Stimulated activated naive CD4-positive, alpha-beta T cell treated with Interleukin-2 at 50 U/mL for 16 hours (primary cell): ENCODE measurements at regions not wholly inside any gene's neighbourhood (a gene's known extent, or its start where the extent isn't known, plus 50 kb on each side); places are given as distances from the start of the nearest gene placed in this dataset.
"Not testable (repeated sequence)": the region's sequence is repeated elsewhere in the genome, so short reads cannot be mapped to it uniquely, and the experiment has no call there.

Source experiments
- DNase-seq: peaks from one replicate; lab custom pipeline; 2025; lab: John Stamatoyannopoulos, UW

DNA sequence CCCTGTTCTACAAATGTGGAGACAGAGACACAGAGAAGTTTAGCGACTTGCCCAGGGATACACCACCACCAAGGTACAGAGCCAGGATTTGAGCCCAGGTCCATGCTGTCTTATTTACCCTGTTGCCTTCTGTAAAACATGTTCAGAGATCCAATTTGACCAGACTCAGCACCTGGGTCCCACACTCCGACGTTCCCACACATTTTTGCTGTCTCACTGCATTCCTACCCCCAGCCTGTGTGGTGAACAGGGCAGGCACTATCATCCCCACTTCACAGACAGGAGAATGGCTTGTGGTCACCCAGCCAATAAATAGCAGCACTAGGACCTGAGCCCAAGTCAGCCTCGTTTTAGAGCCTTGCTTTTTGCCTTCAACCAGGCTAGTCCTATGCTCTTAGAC is 102.8 kb downstream of the PJA1 start:
- DNase-seq, result no peak

DNA sequence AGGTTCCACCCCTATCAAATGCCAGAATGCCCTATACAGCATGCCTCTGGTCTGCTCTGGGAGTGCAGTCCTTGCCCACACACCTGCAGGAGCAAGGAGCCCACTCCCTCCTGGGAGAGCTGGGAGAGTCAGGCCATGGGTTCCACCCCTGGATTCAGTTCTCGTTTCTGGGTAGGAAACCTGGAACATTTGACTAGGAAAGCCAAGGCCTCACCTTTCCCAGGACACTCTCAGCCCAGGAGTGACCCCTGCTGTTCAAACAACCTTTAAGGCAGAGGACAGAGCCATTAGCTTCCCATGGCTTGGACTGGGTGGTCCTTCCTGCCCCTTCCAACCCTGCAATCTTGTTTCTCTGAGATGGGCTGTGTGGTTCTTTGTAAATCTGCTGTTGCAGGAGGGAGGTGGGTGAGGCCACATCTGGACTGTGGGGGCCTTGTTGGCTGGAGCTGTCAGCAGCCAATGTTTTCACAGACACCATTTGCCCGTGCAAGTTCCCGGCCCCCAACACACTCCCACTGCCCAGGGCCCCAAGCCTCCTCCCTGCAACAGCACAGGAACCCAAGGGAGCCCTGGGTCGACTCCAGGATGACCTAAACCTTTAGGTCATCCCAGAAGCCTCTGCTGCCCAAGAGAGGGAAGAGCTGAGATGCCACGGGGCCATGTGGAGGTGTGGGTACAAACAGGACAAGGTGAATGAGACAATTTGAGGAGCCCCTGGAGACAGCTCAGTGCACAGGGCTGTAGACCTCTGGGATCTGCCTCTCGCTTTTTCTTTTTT is 104.4 kb downstream of the PJA1 start:
- no peak for DNase-seq

DNA sequence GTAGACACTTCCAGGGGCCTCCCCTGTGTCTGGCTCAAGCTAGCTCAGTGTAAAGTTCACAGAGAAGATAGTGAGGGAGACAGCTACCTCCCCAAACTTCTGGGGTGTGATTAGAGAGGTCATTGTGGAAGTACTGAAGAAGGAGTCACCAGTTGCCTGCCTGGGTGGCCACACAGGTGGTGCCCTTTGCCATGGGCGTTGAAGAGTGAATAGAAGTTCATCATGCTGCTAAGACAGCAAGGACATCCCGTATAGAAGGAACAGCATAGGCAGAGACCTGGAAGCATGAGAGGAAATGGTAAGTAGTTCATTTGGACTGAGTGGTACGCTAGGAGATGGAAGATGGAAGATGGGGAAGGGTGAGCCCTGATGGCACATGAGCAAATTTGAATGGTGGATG is 110.1 kb downstream of the PJA1 start:
- DNase-seq, result no peak

DNA sequence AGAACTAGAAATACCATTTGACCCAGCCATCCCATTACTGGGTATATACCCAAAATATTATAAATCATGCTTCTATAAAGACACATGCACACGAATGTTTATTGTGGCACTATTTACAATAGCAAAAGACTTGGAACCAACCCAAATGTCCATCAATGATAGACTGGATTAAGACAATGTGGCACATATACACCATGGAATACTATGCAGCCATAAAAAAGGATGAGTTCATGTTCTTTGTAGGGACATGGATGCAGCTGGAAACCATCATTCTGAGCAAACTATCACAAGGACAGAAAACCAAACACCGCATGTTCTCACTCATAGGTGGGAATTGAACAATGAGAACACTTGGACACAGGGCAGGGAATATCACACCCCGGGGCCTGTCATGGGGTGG is 110.8 kb downstream of the PJA1 start:
- DNase-seq, result not testable (repeated sequence)

DNA sequence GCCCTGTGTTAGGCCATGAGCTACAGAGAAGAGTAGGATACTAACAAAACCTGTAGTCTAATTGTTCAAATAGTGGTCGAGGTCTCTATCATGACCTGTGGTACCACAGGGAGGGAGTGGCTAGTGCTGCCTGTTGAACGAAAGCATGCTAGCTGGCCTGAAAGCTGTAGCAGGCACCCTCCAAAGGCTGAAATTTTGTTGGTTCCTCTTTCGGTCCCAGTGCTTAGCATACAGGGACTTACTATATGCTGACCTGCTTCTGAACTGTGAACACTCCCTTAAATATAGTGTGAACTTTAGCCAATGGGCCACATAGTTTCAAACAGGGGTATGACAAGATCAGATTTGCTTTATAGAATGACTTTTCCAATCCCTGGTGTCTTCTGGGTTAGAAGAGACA is 113.4 kb downstream of the PJA1 start:
- DNase-seq, result no peak

DNA sequence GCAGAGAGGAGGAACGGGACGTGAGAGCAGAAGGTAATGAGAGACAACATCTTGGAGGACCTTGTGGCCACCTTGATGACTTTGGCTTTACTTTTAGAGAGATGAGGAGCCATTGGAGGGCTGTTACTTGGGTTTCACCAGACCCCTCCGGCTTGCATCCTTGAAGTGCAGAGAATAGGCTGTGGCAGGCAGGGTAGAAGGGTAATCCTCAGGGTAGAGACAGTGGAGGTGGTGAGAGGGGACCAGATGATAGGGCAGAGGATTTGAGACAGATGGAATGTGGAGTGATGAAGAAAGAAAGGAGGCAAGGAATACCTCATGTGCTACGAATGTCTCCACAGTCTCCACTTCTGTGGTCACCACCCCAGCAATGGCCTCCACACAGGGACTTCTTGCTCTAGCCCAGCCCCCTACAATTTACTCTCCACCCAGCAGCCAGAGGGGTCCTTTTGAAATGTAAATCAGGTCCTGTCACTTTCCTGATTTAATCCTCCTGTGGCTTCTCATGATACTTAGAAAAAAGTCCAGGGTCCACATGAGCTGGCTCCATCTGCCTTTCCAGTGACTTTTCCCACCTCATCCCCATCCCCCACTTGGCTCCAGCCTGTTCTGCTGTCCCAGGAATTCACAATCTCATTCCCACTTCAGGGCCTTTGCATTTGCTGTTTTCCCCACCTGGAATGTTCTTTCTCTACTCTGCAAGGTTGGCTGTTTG is 115.0 kb downstream of the PJA1 start:
- DNase-seq, result no peak

DNA sequence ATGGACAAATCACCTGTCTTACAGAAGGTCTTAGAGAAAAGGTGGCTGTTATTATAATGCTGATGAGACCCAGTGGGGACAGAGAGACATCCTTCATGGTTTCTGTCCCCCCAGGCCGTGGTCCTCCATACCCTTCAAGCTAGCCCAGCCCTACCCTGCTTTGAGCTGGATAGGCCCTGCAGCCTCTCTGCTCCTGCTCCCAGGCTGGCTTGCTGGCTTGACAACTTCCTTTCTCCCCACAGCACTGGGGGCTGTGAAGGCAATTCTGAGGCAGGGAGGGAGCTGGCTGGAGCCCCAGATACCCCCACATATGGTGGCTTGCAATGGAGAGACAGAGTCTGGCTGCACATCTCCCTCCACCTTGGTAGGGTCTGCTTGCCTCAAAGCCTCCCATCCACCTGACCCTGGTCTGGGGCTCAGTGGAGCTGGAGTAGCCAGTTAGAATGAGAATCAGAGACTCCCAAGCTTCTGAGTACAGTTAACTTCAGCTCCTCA is 118.2 kb downstream of the PJA1 start:
- no peak for DNase-seq

DNA sequence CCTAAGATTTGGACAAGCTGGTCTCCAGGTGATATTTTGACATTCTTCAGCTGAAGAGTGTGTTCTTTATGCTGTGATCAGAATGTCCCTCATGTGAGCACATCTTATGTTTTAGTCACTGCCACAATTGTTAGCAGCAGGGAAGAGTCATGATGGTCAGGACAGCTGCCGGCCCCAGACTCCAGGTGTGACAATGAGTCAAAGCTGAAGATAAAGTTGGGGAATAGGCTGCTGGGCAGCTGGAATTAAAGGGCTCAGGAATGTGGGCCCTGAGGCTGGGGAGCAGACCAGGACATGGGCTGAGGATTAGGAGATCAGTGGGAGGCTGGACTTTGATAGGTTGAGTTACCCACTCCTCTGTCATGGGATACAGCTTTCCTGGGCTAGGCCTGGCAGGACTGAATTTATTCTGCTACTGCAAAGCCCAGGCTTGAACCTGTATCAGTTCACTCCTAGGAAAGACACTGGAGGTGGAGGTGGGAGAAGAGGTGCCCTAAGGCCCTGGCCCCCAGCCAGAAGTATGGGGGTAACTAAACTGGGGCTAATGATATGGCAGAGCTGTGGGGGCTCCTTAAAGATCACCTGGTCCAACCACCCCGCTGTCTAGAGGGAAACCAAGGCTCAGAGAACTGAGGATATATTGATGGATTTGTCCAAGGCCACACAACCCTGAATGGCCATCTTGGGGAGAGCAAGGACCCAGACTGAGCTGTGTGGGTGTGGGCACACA is 119.5 kb downstream of the PJA1 start:
- no peak for DNase-seq

DNA sequence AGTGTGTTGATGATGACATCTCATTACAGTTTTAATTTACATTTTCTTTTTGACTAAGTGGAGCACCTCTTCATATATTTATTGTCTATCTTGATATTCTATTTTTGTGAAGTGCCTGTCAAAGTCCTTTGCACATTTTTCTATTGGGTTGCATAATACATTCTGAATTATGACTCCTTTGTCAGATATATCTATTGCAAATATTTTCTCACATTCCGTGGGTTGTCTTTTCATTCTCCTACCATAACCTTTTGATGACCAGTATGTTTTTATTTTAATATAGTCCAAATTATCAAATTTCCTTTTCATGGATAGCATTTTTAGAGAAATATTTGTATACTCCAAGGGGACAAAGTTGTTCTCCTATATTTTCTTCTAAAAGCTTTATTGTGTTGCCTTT is 126.4 kb downstream of the PJA1 start:
- DNase-seq, result no peak

DNA sequence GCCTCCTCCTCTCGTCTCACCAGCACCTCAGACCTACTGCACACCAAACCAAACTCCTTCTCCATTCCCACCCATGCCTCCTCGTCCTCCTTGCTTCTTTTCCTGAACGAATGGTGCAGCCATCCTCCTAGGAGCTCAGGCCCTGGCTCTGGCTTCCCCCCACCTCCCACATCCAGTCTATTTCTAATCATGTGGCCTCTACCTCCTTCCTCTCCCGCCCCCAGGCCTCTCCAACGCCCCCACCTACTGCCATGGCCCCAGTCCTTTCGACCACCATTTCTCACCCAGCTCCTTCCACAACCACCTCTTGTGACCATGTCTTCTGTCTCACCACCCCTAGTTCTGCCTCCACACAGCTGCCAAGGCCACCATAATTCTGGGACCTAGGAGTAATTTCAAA is 127.1 kb downstream of the PJA1 start:
- no peak for DNase-seq

DNA sequence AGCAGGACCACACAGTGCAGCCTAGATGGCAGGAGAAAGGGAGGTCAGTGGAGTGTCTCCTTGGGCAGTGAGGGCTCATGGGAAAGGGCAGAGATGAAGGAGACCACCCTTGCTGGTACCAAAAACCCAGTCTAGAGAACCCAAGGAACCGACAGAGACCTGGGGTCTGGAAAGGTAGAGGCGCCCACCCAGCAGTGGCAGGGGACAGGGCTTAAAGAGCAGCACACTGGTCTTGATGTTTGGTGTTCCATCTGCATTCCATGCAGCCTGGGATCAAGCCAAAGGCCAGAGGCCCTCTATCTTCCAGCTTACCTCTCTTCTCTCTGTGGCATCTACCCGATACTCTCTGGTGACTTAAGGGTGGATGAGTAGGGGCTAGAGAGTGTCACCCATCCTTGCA is 127.5 kb downstream of the PJA1 start:
- DNase-seq, result no peak

DNA sequence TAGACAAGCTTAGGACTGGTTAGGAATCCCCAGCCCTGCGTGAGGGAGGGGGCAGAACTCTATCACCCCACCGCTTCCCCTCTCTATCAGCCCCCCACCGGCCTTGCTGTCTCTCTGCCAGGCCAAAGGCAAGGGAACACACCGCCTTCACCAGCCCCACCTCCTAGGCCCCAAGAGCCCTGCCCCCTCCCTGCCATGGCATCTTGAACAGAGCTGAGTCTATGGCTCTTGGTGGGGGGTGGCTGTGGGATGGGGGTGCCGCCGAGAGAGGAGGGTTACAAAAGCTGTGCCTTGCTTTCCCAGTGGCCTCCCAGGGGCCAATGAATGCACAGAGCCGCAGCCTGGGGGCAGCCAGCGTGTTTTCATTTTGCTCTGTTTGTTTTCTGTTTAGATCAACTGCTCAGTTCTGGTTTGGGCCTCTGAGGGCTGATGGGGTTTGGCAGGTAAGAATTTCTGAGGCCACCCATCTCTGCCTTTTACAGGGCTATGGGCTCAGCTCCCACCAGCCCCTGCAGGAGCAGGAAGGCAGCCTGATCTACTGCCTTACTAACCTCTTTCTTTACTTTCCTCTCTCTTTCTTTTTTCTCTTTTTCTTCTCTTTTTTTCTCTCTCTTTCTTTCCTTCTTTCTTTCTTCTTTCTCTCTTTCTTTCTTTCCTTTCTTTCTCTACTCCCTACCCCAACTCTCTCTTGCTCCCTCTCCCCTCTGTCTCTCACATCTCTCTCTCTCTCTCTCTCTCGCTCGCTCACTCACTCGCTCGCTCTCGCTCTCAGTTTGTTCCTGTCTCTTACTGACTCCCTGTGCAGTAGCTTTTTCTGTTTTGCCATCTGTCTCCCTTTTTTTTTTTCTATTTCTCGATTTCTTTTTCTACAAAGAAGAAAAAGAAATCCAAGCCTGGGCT is 128.3 kb downstream of the PJA1 start:
- DNase-seq, result no peak

DNA sequence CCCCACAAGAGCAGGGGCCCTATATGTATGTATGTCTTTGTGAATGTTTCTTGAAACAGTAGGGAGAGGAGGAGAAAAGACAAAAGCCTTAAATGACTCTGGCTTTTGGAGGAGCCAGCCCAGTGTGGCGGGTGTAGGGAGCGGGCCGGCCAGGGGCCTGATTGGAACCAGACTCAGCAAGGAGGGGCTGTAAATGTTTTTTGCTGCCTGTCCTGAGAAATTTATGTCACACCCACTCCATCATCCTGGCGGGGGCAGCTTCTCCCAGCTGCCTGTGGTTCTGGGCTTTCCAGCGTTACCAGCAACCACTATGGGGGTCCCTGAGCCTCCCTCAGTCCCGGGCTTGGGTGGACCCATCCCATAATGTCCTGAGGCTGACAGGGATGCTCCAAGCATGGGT is 130.8 kb downstream of the PJA1 start:
- DNase-seq, result no peak

DNA sequence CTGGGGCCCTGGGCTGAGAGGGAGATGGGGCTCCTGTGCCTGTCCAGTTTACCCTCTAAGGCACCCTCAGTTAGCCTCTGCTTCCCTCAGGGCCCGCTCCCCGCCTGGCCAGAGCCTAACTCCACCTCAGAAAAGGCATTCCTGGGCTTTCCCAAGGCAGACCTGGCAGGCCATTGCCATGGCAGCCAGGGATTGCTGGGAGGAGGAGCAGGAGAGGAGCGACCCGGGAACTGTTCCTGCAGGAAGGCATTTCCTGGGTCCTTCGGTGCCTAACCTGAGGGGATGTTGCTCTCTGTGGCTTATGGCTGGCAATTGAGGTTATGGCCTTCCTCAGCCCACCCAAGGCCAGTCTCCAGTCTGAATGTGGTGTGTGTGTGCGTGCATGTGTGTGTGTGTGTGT is 131.3 kb downstream of the PJA1 start:
- no peak for DNase-seq

DNA sequence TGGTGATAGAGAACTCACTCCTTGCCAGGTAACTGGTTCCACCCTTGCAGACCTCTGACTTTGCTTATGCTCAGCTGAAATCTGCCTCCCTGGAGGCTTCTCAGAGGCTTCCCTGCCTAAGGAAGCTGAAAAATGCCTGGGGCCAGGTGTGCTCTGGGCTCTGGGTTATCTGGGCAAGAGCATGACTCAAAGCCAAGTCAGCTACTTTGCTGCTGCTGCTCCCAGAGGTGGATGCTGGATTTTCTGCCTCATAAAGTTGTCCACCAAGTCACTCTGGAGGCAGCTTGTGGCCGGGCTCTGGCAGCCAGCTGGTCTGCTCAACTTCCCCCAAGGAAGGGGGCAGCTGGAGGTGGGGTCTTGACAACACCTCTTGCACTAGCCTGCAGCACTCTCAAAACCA is 132.7 kb downstream of the PJA1 start:
- DNase-seq, result no peak

DNA sequence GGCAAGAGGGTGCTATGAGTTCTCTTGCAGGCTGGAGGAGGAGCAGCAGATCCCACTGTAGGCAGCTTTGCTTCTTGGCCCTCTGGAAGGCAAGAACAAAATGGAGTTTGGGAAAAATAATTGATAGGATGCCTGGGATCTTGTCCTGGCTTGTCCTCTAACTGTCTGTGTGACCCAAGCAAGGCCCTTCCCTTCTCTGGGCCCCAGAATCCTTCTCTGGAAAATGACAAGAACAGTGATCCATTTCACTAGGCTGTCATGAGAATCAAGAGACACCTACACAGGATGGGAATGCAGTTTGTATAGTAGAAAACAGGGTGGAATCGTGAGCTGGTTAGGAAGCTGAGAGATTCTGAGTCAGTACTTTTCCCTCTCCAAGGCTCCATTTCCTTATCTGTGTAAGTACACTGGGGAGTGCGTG is 133.3 kb downstream of the PJA1 start:
- no peak for DNase-seq

DNA sequence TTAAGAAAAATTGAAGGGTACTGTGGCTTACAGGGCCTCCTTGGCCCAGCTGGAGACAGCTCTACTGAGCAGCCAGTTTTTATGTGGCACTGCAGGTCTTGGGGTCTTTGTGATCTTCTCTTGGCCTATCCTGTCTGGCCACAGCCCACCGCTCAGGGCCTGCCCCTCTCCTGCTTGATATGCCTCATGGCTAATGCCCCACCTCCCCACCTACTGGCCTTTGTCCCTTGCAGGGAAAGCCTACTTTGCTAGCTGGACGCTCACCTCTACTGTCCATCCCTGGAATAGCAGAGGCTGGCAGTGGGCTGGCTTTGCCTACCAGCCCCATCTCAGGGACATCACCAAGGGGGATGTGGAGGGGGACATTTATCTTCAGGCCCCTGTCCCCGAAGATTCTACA is 134.1 kb downstream of the PJA1 start:
- no peak for DNase-seq

DNA sequence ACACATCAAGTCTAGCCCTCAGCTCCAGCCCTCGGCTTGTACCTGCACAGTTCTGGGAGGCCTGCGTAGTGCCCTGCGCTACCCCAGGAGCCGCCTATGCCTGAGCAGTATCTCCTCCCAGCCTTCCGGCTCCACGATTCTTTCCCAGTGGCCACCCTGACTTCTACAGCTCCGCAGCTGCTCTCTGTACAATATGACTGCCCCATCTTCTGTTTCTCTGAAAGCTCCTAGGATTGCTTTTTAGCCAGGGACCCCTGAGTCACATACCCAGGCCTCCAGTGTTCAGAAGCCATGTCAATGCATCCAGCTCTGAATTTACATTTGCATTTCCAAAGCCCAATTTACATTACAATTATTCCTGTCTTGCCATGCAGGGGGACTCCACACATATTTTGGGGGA is 135.5 kb downstream of the PJA1 start:
- DNase-seq, result no peak

DNA sequence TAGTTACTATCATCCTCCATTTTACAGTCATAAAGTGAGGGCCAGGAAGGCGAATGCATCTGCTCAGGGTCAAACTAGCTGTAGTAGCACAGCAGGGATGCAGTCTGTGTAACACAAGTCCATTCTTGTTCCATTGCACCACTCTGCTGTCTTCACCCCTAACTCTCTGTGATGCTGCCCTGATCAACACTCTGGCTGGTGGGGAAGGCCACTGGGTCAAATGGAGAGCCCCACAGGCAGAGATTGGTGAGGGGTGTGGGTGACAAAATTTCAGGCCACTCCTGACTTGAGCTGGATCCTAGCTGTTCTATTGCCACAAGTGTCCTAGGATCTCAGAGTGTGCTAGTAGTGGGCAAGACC is 136.5 kb downstream of the PJA1 start:
- DNase-seq, result no peak

DNA sequence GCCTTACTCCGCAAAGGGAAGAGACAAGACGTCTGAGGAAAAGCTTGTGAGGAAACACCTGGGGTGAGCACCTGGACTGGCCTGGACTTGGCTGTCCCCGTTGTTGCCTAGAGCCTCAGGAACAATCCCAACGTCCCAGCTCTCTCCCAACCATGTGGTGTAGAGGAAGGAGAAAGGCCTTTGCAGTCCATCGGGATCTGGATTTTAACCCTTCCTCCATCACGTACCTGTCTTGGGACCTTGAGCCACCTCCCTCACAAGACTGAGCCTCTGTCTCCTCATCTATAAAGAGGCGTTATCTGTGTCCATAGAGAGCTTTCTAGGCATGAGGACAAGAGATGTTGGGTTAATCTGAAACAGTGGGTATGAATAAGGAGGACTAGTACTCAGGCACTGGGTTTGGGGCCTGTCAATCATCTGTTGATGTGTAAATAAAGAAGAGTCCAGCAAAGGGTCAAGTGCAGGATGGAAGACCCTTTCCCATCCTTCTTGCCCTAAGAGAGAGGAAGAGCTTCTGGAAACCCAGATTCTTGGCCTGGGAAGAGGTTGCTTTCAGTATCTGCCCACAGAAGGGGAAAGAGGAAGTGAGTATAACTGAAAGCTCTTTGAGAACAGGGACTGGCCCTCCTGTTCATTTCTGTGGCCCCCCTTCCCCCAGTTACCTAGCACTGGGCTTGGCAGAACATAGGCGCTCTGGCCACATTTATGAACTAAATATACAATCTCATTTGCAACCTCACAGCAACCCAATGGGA is 137.1 kb downstream of the PJA1 start:
- no peak for DNase-seq
